ENCODE measurements at regions not wholly inside any gene's neighbourhood (a gene's known extent, or its start where the extent isn't known, plus 50 kb on each side); places are given as distances from the start of the nearest gene placed in this dataset.

DNA sequence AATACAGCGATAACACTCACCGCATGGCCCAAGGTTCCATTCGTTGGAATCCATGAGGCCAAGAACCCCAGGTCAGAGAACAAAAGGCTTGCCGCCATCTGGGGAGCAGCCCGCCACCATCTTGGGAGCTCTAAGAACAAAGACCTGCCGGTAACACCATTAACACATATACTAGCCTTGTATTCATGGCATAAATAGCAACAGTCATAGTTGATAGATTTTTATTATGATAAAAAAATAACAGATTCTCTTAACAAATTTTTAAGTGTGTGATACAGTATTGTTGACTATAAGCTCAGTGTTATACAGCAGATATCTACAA, 309.4 kb downstream of the GLUD2 start:
- H3K4me3 ChIP-seq = peak overlapping the region; percentile 49
- FAIRE-seq (no peak), ATAC-seq (peak; percentile 69), DNase-seq (ENCODE audit: extremely low read depth in 1 of 4, low spot score in 3 of 4) (no peak)
- no peaks in the 10 kb centered on the region for H3K4me1 ChIP-seq (replicated peaks in 1 of 2; ENCODE audit: control insufficient read depth in 2 of 2, insufficient read depth in 2 of 2, low read length in 2 of 2)
- TSS peak; percentile 68 for BruUV-seq (replicated peaks)
- no peaks in the 10 kb centered on the region for H3K9me1 ChIP-seq (ENCODE audit: control insufficient read depth, insufficient read depth, low read length)
- peak overlapping the region; percentile 64 to 93 for H3K9ac ChIP-seq (ENCODE audit: insufficient read depth in 1 of 2, low read depth in 2 of 2, low read length in 2 of 2)
- ChIA-PET POLR2A (no interaction called here), CTCF (ENCODE audit: low intra/inter-chr PET ratio) (no interaction called here)
- intact Hi-C loops (cut with micrococcal nuclease) = no loop called here
- H3K27me3 ChIP-seq (ENCODE audit: control insufficient read depth in 2 of 2, insufficient read depth in 2 of 2, low read length in 2 of 2) = no peaks in the 10 kb centered on the region
- no peaks in the 10 kb centered on the region for H3K9me3 ChIP-seq (replicated peaks; ENCODE audit: control insufficient read depth, insufficient read depth, low read depth, low read length)
- in situ Hi-C loops (cut with MboI) = no loop called here
- peak overlapping the region; percentile 65 for H3K4me2 ChIP-seq (ENCODE audit: insufficient read depth, low read length)
- H3K27ac ChIP-seq (ENCODE audit: extremely low read depth, low read depth, low read length) = peak overlapping the region; percentile 89
- H3K79me2 ChIP-seq (ENCODE audit: control insufficient read depth, insufficient read depth, low read length) = peaks cover 14% of the 10 kb centered on the region; the same call in 2 of the 3 replicates
- 24% methylated on average over 6 of the region's 6 CpGs for WGBS (ENCODE audit: insufficient coverage, low coverage, missing lambda C conversion rate)
- H3K36me3 ChIP-seq (ENCODE audit: control insufficient read depth, insufficient read depth, low read length) = no peaks in the 10 kb centered on the region
- H4K20me1 ChIP-seq (replicated peaks; ENCODE audit: control insufficient read depth, insufficient read depth, low read length) = no peaks in the 10 kb centered on the region
- H2AFZ ChIP-seq (ENCODE audit: low read depth, low read length) = peak overlapping the region; percentile 87
- TF ChIP-seq TAF1 (IDR thresholded peaks at IDR 0.05; ENCODE audit: control insufficient read depth, extremely low read depth, insufficient read depth, low read length, severe bottlenecking) (peak; percentile 5), POLR2AphosphoS5 (IDR thresholded peaks at IDR 0.05; ENCODE audit: control insufficient read depth, insufficient read depth, low read depth, low read length) (no peak), ZNF146 (CRISPR knock-in tag; IDR thresholded peaks at IDR 0.05; ENCODE audit: unreplicated experiment) (no peak), ZNF41 (CRISPR knock-in tag; conservative IDR thresholded peaks at IDR 0.05) (no peak), ZNF830 (CRISPR knock-in tag; IDR thresholded peaks at IDR 0.05) (no peak), ETV1 (tag; conservative IDR thresholded peaks at IDR 0.05; ENCODE audit: low read depth) (no peak), EP400 (IDR thresholded peaks at IDR 0.05) (peak; percentile 69; the same call in 1 of the 2 replicates), NR1H2 (CRISPR knock-in tag; IDR thresholded peaks at IDR 0.05) (no peak), BRF1 (IDR thresholded peaks at IDR 0.05; ENCODE audit: borderline replicate concordance, extremely low read depth, insufficient read length) (no peak), U2AF1 (optimal IDR thresholded peaks at IDR 0.05; ENCODE audit: low read depth, low read length) (no peak), RBFOX2 (IDR thresholded peaks at IDR 0.05; ENCODE audit: low read depth, low read length) (peak; percentile 3; the same call in 1 of the 2 replicates), PHF8 (IDR thresholded peaks at IDR 0.05; ENCODE audit: borderline replicate concordance, low read length) (0 out of 2 replicates have a peak, but pooled peaks have one; percentile 4), HDAC1 (IDR thresholded peaks at IDR 0.05) (no peak), ETV5 (CRISPR knock-in tag; IDR thresholded peaks at IDR 0.05; ENCODE audit: low read depth) (no peak), MYC (IDR thresholded peaks at IDR 0.05; ENCODE audit: low read depth, low read length) (0 out of 2 replicates have a peak, but pooled peaks have one; percentile 39), MYC (CRISPR knock-in tag; IDR thresholded peaks at IDR 0.05; ENCODE audit: borderline replicate concordance, low read depth) (no peak)
- TF ChIP-seq, protein P1, sequence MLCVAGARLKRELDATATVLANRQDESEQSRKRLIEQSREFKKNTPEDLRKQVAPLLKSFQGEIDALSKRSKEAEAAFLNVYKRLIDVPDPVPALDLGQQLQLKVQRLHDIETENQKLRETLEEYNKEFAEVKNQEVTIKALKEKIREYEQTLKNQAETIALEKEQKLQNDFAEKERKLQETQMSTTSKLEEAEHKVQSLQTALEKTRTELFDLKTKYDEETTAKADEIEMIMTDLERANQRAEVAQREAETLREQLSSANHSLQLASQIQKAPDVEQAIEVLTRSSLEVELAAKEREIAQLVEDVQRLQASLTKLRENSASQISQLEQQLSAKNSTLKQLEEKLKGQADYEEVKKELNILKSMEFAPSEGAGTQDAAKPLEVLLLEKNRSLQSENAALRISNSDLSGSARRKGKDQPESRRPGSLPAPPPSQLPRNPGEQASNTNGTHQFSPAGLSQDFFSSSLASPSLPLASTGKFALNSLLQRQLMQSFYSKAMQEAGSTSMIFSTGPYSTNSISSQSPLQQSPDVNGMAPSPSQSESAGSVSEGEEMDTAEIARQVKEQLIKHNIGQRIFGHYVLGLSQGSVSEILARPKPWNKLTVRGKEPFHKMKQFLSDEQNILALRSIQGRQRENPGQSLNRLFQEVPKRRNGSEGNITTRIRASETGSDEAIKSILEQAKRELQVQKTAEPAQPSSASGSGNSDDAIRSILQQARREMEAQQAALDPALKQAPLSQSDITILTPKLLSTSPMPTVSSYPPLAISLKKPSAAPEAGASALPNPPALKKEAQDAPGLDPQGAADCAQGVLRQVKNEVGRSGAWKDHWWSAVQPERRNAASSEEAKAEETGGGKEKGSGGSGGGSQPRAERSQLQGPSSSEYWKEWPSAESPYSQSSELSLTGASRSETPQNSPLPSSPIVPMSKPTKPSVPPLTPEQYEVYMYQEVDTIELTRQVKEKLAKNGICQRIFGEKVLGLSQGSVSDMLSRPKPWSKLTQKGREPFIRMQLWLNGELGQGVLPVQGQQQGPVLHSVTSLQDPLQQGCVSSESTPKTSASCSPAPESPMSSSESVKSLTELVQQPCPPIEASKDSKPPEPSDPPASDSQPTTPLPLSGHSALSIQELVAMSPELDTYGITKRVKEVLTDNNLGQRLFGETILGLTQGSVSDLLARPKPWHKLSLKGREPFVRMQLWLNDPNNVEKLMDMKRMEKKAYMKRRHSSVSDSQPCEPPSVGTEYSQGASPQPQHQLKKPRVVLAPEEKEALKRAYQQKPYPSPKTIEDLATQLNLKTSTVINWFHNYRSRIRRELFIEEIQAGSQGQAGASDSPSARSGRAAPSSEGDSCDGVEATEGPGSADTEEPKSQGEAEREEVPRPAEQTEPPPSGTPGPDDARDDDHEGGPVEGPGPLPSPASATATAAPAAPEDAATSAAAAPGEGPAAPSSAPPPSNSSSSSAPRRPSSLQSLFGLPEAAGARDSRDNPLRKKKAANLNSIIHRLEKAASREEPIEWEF (CRISPR knock-in tag; IDR thresholded peaks at IDR 0.05) = no peak
- TF ChIP-seq, protein P2, sequence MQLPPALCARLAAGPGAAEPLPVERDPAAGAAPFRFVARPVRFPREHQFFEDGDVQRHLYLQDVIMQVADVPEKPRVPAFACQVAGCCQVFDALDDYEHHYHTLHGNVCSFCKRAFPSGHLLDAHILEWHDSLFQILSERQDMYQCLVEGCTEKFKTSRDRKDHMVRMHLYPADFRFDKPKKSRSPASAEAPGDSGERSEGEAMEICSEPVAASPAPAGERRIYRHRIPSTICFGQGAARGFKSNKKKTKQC (CRISPR knock-in tag; IDR thresholded peaks at IDR 0.05) = no peak

Data from K562 (cell line).